ENCODE measurements at regions not wholly inside any gene's neighbourhood (a gene's known extent, or its start where the extent isn't known, plus 50 kb on each side); places are given as distances from the start of the nearest gene placed in this dataset.

DNA sequence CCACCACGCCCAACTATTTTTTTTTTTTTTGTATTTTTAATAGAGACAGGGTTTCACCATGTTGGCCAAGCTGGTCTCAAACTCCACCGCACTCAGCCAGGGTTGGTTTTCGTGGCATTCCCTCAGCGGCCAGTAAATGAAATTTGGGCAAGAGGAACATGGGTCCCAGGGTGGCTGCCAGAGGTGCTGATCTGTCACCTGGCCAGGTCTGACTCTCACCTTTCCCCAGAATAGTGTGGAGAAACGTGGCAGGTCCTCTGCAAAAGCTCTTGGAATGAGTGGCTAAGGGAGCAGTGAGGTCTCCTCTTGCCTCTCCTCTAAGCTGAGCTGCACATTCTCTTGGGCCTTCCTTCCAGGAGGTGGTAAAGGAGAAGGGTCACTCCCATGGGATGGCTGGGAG lies 170.1 kb downstream of the IRX2 start (continued):
- TF ChIP-seq, protein P1, sequence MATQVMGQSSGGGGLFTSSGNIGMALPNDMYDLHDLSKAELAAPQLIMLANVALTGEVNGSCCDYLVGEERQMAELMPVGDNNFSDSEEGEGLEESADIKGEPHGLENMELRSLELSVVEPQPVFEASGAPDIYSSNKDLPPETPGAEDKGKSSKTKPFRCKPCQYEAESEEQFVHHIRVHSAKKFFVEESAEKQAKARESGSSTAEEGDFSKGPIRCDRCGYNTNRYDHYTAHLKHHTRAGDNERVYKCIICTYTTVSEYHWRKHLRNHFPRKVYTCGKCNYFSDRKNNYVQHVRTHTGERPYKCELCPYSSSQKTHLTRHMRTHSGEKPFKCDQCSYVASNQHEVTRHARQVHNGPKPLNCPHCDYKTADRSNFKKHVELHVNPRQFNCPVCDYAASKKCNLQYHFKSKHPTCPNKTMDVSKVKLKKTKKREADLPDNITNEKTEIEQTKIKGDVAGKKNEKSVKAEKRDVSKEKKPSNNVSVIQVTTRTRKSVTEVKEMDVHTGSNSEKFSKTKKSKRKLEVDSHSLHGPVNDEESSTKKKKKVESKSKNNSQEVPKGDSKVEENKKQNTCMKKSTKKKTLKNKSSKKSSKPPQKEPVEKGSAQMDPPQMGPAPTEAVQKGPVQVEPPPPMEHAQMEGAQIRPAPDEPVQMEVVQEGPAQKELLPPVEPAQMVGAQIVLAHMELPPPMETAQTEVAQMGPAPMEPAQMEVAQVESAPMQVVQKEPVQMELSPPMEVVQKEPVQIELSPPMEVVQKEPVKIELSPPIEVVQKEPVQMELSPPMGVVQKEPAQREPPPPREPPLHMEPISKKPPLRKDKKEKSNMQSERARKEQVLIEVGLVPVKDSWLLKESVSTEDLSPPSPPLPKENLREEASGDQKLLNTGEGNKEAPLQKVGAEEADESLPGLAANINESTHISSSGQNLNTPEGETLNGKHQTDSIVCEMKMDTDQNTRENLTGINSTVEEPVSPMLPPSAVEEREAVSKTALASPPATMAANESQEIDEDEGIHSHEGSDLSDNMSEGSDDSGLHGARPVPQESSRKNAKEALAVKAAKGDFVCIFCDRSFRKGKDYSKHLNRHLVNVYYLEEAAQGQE (IDR thresholded peaks at IDR 0.05; ENCODE audit: low read depth): no peak

DNA sequence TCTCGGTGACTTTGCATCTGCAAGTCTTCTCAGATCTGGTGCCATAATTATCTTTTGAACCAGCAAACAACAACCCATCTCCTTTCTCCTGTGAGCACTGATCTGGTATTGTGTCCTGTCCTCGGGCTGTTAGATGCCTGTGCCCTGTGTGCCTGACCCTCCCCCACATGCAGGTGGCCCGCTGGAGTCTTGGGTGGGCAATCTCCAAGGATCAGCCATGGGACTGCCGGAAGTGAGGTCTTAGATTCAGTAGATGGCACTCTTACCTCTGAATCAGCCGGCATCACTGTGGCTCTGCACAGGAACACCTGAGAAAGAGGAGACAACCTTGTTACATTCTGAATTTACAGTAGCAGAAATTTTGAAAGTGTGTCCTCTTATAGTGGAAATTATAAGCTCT lies 172.4 kb downstream of the IRX2 start:
- no peak overlapping the region for H3K4me3 ChIP-seq (replicated peaks in 1 of 2; ENCODE audit: low read depth in 1 of 2, low read length in 2 of 2)
- no peaks in the 10 kb centered on the region for H3K79me2 ChIP-seq (ENCODE audit: insufficient read depth, low read length)
- no peak for ATAC-seq
- CTCF ChIA-PET: no interaction called here
- no TSS peak for BruUV-seq (replicated peaks)
- POLR2A ChIA-PET: no interaction called here
- H3K27me3 ChIP-seq (ENCODE audit: insufficient read depth, low read length): no peaks in the 10 kb centered on the region
- no peak for DNase-seq (ENCODE audit: low read depth, low spot score)
- no peaks in the 10 kb centered on the region for H3K9me2 ChIP-seq (ENCODE audit: insufficient read depth)
- H3K9ac ChIP-seq (ENCODE audit: low read length): no peak overlapping the region
- H3K4me1 ChIP-seq (ENCODE audit: control insufficient read depth in 1 of 2, insufficient read depth in 2 of 2, low read length in 2 of 2): no peaks in the 10 kb centered on the region
- RAD21 ChIA-PET (ENCODE audit: low non-redundant PET in 1 of 2, low total read pairs in 2 of 2, uncharacterized antibody in 2 of 2, unreplicated experiment in 2 of 2): no interaction called here
- TF ChIP-seq EZH2 (IDR thresholded peaks at IDR 0.05) (no peak), TCF7L2 (IDR thresholded peaks at IDR 0.05; ENCODE audit: borderline replicate concordance, extremely low read depth, insufficient read depth, insufficient read length) (no peak), RAD21 (IDR thresholded peaks at IDR 0.05; ENCODE audit: low read depth) (no peak), ELF1 (IDR thresholded peaks at IDR 0.05; ENCODE audit: borderline replicate concordance, low read depth) (no peak), ZFX (IDR thresholded peaks at IDR 0.05) (no peak), SP1 (IDR thresholded peaks at IDR 0.05; ENCODE audit: low read depth) (no peak), POLR2A (IDR thresholded peaks at IDR 0.05; ENCODE audit: borderline replicate concordance, extremely low read depth, insufficient read depth, insufficient read length) (no peak), FOSL1 (IDR thresholded peaks at IDR 0.05; ENCODE audit: low read depth) (no peak)
- TF ChIP-seq, protein P2, sequence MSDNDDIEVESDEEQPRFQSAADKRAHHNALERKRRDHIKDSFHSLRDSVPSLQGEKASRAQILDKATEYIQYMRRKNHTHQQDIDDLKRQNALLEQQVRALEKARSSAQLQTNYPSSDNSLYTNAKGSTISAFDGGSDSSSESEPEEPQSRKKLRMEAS (IDR thresholded peaks at IDR 0.05): no peak
- TF ChIP-seq, protein P1 (IDR thresholded peaks at IDR 0.05; ENCODE audit: low read depth): no peak
- TF ChIP-seq, protein P3, sequence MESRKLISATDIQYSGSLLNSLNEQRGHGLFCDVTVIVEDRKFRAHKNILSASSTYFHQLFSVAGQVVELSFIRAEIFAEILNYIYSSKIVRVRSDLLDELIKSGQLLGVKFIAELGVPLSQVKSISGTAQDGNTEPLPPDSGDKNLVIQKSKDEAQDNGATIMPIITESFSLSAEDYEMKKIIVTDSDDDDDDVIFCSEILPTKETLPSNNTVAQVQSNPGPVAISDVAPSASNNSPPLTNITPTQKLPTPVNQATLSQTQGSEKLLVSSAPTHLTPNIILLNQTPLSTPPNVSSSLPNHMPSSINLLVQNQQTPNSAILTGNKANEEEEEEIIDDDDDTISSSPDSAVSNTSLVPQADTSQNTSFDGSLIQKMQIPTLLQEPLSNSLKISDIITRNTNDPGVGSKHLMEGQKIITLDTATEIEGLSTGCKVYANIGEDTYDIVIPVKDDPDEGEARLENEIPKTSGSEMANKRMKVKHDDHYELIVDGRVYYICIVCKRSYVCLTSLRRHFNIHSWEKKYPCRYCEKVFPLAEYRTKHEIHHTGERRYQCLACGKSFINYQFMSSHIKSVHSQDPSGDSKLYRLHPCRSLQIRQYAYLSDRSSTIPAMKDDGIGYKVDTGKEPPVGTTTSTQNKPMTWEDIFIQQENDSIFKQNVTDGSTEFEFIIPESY (IDR thresholded peaks at IDR 0.05; ENCODE audit: extremely low read depth, insufficient replicate concordance, low read length): no peak
- H3K4me2 ChIP-seq (ENCODE audit: low read length): no peak overlapping the region
- H3K27ac ChIP-seq (ENCODE audit: low read depth, low read length): no peak overlapping the region
- peaks cover 0 to 8% of the 10 kb centered on the region in 2 experiments; a peak in 2 of 4 replicates for H3K9me3 ChIP-seq (ENCODE audit: control insufficient read depth in 1 of 2, insufficient read depth in 1 of 2, low read depth in 1 of 2, low read length in 2 of 2)
- intact Hi-C loops (cut with micrococcal nuclease): no loop called here
- no peak overlapping the region for H2AFZ ChIP-seq (ENCODE audit: low read depth, low read length, poor library complexity, severe bottlenecking)
- H4K20me1 ChIP-seq (ENCODE audit: insufficient read depth): no peaks in the 10 kb centered on the region
- no peaks in the 10 kb centered on the region for H3K36me3 ChIP-seq (ENCODE audit: control insufficient read depth in 1 of 2, insufficient read depth in 2 of 2, low read length in 2 of 2)

All from HCT116 (cell line).